H9 (cell line): ENCODE measurements at regions not wholly inside any gene's neighbourhood (a gene's known extent, or its start where the extent isn't known, plus 50 kb on each side); places are given as distances from the start of the nearest gene placed in this dataset.
A peak's percentile ranks its signal among the peaks of the same experiment; 100 is the strongest.

Experiments used
- DNase-seq: peaks from one replicate; pipeline ENCODE4 v3.0.0-alpha.2; 2017
- H2AFZ ChIP-seq: one replicate; pipeline ENCODE4 v1.6.1; 2013; ENCODE audit warnings: mild to moderate bottlenecking, low read length, control low read depth, moderate library complexity
- H2AK5ac ChIP-seq: 2 replicates; pipeline ENCODE4 v1.6.1; 2013; ENCODE audit warnings: low read length, control low read depth, mixed read lengths; ENCODE audit not compliant: insufficient read length
- H2BK120ac ChIP-seq: one replicate; pipeline ENCODE4 v1.6.1; 2013; ENCODE audit warnings: low read depth, mild to moderate bottlenecking, low read length, control low read depth, inconsistent platforms; ENCODE audit not compliant: poor library complexity, severe bottlenecking
- H2BK12ac ChIP-seq: 2 replicates; pipeline ENCODE4 v1.6.1; 2013; ENCODE audit warnings: low read length, control low read depth, mixed read lengths, low read depth; ENCODE audit not compliant: insufficient read length
- H2BK15ac ChIP-seq: 2 replicates; pipeline ENCODE4 v1.6.1; 2013; ENCODE audit warnings: low read depth, low read length, control low read depth
- H2BK20ac ChIP-seq: one replicate; pipeline ENCODE4 v1.6.1; 2013; ENCODE audit warnings: low read depth, mild to moderate bottlenecking, low read length, control low read depth, inconsistent platforms; ENCODE audit not compliant: poor library complexity, severe bottlenecking
- H2BK5ac ChIP-seq: 2 replicates; pipeline ENCODE4 v1.6.1; 2013; ENCODE audit warnings: low read length, control low read depth, mixed read lengths; ENCODE audit not compliant: insufficient read length
- H3K14ac ChIP-seq: 2 replicates; pipeline ENCODE4 v1.6.1; 2013; ENCODE audit warnings: low read length, control low read depth; ENCODE audit not compliant: insufficient read depth
- H3K18ac ChIP-seq: 2 replicates; pipeline ENCODE4 v1.6.1; 2013; ENCODE audit warnings: low read depth, mild to moderate bottlenecking, mixed read lengths, low read length, control low read depth; ENCODE audit not compliant: insufficient read length
- H3K23ac ChIP-seq: 2 replicates; pipeline ENCODE4 v1.6.1; 2013; ENCODE audit warnings: low read length, control low read depth, mixed read lengths, low read depth; ENCODE audit not compliant: insufficient read length
- H3K23me2 ChIP-seq: 2 replicates; pipeline ENCODE4 v1.6.1; 2013; ENCODE audit warnings: low read depth, mild to moderate bottlenecking, mixed read lengths, low read length, control low read depth; ENCODE audit not compliant: insufficient read length, poor library complexity, severe bottlenecking
- H3K27ac ChIP-seq: 2 replicates; pipeline ENCODE4 v1.5.1; 2013; ENCODE audit warnings: low read length, control low read depth, mixed read lengths, low read depth; ENCODE audit not compliant: insufficient read length
- H3K27me3 ChIP-seq: 2 replicates; pipeline ENCODE4 v1.6.1; 2013; ENCODE audit warnings: low read length, control low read depth, inconsistent platforms; ENCODE audit not compliant: insufficient read depth
- H3K4ac ChIP-seq: 2 replicates; pipeline ENCODE4 v1.6.1; 2013; ENCODE audit warnings: low read depth, mild to moderate bottlenecking, control low read depth, inconsistent platforms, low read length, moderate library complexity
- H3K4me1 ChIP-seq: 2 replicates; pipeline ENCODE4 v1.6.1; 2013; ENCODE audit warnings: low read length, control low read depth, inconsistent platforms; ENCODE audit not compliant: insufficient read depth
- H3K4me2 ChIP-seq: 2 replicates; pipeline ENCODE4 v1.6.1; 2013; ENCODE audit warnings: low read length, control low read depth, mixed read lengths; ENCODE audit not compliant: insufficient read length, insufficient read depth
- H3K56ac ChIP-seq: 2 replicates; pipeline ENCODE4 v1.6.1; 2013; ENCODE audit warnings: low read depth, mild to moderate bottlenecking, mixed read lengths, low read length, control low read depth; ENCODE audit not compliant: insufficient read length
- H3K79me1 ChIP-seq: 2 replicates; pipeline ENCODE4 v1.6.1; 2013; ENCODE audit warnings: low read depth, mild to moderate bottlenecking, moderate library complexity, low read length, control low read depth, inconsistent platforms; ENCODE audit not compliant: insufficient read depth, poor library complexity, severe bottlenecking
- H3K79me2 ChIP-seq: 2 replicates; pipeline ENCODE4 v1.6.1; 2013; ENCODE audit warnings: low read length, control low read depth, inconsistent platforms; ENCODE audit not compliant: insufficient read depth
- H3K9ac ChIP-seq: 2 replicates; pipeline ENCODE4 v1.6.1; 2013; ENCODE audit warnings: low read length, control low read depth, mixed read lengths; ENCODE audit not compliant: insufficient read length; ENCODE audit errors: extremely low read depth
- H3K9me3 ChIP-seq: one replicate; pipeline ENCODE4 v1.6.1; 2013; ENCODE audit warnings: low read depth, low read length, inconsistent platforms; ENCODE audit not compliant: control insufficient read depth
- H3T11ph ChIP-seq: one replicate; pipeline ENCODE4 v1.6.1; 2013; ENCODE audit warnings: mild to moderate bottlenecking, low read length, control low read depth, inconsistent platforms
- H4K20me1 ChIP-seq: one replicate; pipeline ENCODE4 v1.6.1; 2013; ENCODE audit not compliant: control insufficient read depth, insufficient read length, insufficient read depth
- H4K5ac ChIP-seq: 2 replicates; pipeline ENCODE4 v1.6.1; 2013; ENCODE audit warnings: low read depth, mild to moderate bottlenecking, mixed read lengths, low read length, control low read depth; ENCODE audit not compliant: insufficient read length
- H4K8ac ChIP-seq: replicated peaks from 2 replicates; pipeline ENCODE4 v1.6.1; 2013; ENCODE audit warnings: low read length, control low read depth, mixed read lengths, low read depth; ENCODE audit not compliant: insufficient read length
- H4K91ac ChIP-seq: 2 replicates; pipeline ENCODE4 v1.6.1; 2013; ENCODE audit warnings: low read depth, mild to moderate bottlenecking, moderate library complexity, mixed read lengths, low read length, control low read depth; ENCODE audit not compliant: insufficient read length
- H3K27ac Mint-ChIP-seq, 3 experiments: 2 replicates in 2 of 3; 3 replicates in 1 of 3; pipeline ENCODE4 v1.8.0; 2020 to 2021; ENCODE audit warnings: mixed read lengths in 3 of 3, mild to moderate bottlenecking in 1 of 3, moderate library complexity in 1 of 3
- H3K27me3 Mint-ChIP-seq: 2 replicates; pipeline ENCODE4 v1.8.0; 2021; ENCODE audit warnings: low read depth, mild to moderate bottlenecking, moderate library complexity, mixed read lengths
- H3K36me3 Mint-ChIP-seq, 3 experiments: 2 replicates in 2 of 3; 3 replicates in 1 of 3; pipeline ENCODE4 v1.8.0; 2020 to 2021; ENCODE audit warnings: low read depth in 3 of 3, mixed read lengths in 3 of 3; ENCODE audit not compliant: insufficient read depth in 1 of 3
- H3K4me1 Mint-ChIP-seq, 2 experiments: 2 replicates each; pipeline ENCODE4 v1.8.0; 2020; ENCODE audit warnings: mixed read lengths in 2 of 2
- H3K4me3 Mint-ChIP-seq, 2 experiments: 2 replicates in 1 of 2; 3 replicates in 1 of 2; pipeline ENCODE4 v1.8.0; 2020 to 2021; ENCODE audit warnings: mild to moderate bottlenecking in 2 of 2, mixed read lengths in 2 of 2, moderate library complexity in 1 of 2
- H3K9me3 Mint-ChIP-seq, 2 experiments: 2 replicates in 1 of 2; 3 replicates in 1 of 2; pipeline ENCODE4 v1.8.0; 2020; ENCODE audit warnings: mild to moderate bottlenecking in 2 of 2, mixed read lengths in 2 of 2, moderate library complexity in 1 of 2
- CTCF ChIP-seq: fragments of 200-600 bp; sonication (generic); conservative IDR thresholded peaks from 3 replicates; pipeline ENCODE4 v1.8.0; 2021; ENCODE audit warnings: antibody characterized with exemption, mild to moderate bottlenecking
- WGBS: extraction: QIAGEN DNeasy Blood & Tissue Kit; methylation state at CpG from one replicate; pipeline ENCODE4 v1.1.7; 2013; ENCODE audit warnings: missing lambda C conversion rate, low lambda C conversion rate, mixed read lengths; ENCODE audit not compliant: insufficient read length; ENCODE audit errors: extremely low coverage; 5-methylcytosine and 5-hydroxymethylcytosine counted together

- Histone ChIP-seq H2BK5ac (no peak overlapping the region), H3K4me1 (no peaks in the 10 kb centered on the region; the same call in 1 of the 2 replicates), H2AK5ac (no peak overlapping the region), H3K27me3 (peaks cover 6% of the 10 kb centered on the region; the same call in 1 of the 2 replicates), H4K20me1 (no peaks in the 10 kb centered on the region), H3K4ac (no peak overlapping the region), H3K79me2 (no peaks in the 10 kb centered on the region), H3K27ac (no peak overlapping the region), H4K91ac (no peak overlapping the region), H3T11ph (no peak overlapping the region), H4K8ac (no peak overlapping the region), H3K23ac (no peak overlapping the region), H3K18ac (no peak overlapping the region), H3K23me2 (peaks cover 17% of the 10 kb centered on the region), H3K14ac (no peak overlapping the region), H3K79me1 (no peaks in the 10 kb centered on the region), H2BK120ac (no peak overlapping the region), H3K4me2 (peak overlapping the region; percentile 33), H2BK12ac (no peak overlapping the region), H3K56ac (no peak overlapping the region), H2AFZ (no peak overlapping the region), H2BK20ac (no peak overlapping the region), H4K5ac (no peak overlapping the region), H2BK15ac (no peak overlapping the region), H3K9me3 (no peaks in the 10 kb centered on the region), H3K9ac (no peak overlapping the region)
- Mint-ChIP-seq H3K4me3 (peak overlapping the region; percentile 45 to 70), H3K36me3 (no peaks in the 10 kb centered on the region; a peak in 1 of 7 replicates), H3K27ac (no peak overlapping the region), H3K9me3 (no peaks in the 10 kb centered on the region), H3K4me1 (peaks cover 21 to 24% of the 10 kb centered on the region in 2 experiments), H3K27me3 (peaks cover 81% of the 10 kb centered on the region)
- no CpG with 5 or more reads among the region's 16 CpGs for WGBS
- no peak for TF ChIP-seq CTCF
- DNase-seq: no peak
Measured at GRCh38 chr21:38659936-38660332, 145.8 kb upstream of the ETS2 start.
